AG04450 (cell line): ENCODE measurements at regions not wholly inside any gene's neighbourhood (a gene's known extent, or its start where the extent isn't known, plus 50 kb on each side); places are given as distances from the start of the nearest gene placed in this dataset.

Experiments used
- CTCF ChIA-PET: fragments of 300-600, 350-600 bp; formaldehyde crosslinking; extraction: SDS; loops from one replicate; lab custom pipeline; 2022; ENCODE audit warnings: antibody characterized with exemption, inconsistent platforms; lab: Charles Lee
- POLR2A ChIA-PET: fragments of 350-600 bp; formaldehyde crosslinking; extraction: SDS; loops from one replicate; lab custom pipeline; 2021; ENCODE audit warnings: antibody characterized with exemption, inconsistent platforms; lab: Yijun Ruan, JAX
- DNase-seq: peaks from one replicate; pipeline ENCODE4 v3.0.0-alpha.2; 2011; ENCODE audit warnings: low read depth, low spot score
- H3K27ac ChIP-seq: one replicate; pipeline ENCODE4 v1.5.1; 2012; ENCODE audit warnings: low read depth, low read length, control low read depth
- H3K27me3 ChIP-seq: one replicate; pipeline ENCODE4 v1.6.0; 2012; ENCODE audit warnings: low read length; ENCODE audit not compliant: control insufficient read depth, insufficient read depth
- H3K4me3 ChIP-seq: 2 replicates; pipeline ENCODE4 v1.5.1; 2011; ENCODE audit warnings: mild to moderate bottlenecking, low read depth, low read length, control low read depth
- H3K9me3 ChIP-seq: 2 replicates; pipeline ENCODE4 v1.5.1; 2012; ENCODE audit warnings: low read length; ENCODE audit not compliant: control insufficient read depth, insufficient read depth
- CTCF ChIP-seq: IDR thresholded peaks from 2 replicates; pipeline ENCODE4 v1.5.1; 2011; ENCODE audit warnings: low read depth, low read length, control low read depth, inconsistent platforms

- DNase-seq = no peak
- no peak overlapping the region for H3K27ac ChIP-seq
- no peaks in the 10 kb centered on the region for H3K9me3 ChIP-seq
- no peak for TF ChIP-seq CTCF
- CTCF ChIA-PET = no interaction called here
- POLR2A ChIA-PET = no interaction called here
- no peak overlapping the region for H3K4me3 ChIP-seq
- H3K27me3 ChIP-seq = no peaks in the 10 kb centered on the region
Measured at GRCh38 chr1:83098131-83098530, 900.8 kb downstream of the TTLL7 start.

GRCh38 chr1:83097715-83098114, 901.2 kb downstream of the TTLL7 start:
- CTCF ChIA-PET = no interaction called here
- POLR2A ChIA-PET = no interaction called here
- no peaks in the 10 kb centered on the region for H3K9me3 ChIP-seq
- TF ChIP-seq CTCF = no peak
- H3K27ac ChIP-seq = no peak overlapping the region
- no peak for DNase-seq
- H3K4me3 ChIP-seq = no peak overlapping the region
- no peaks in the 10 kb centered on the region for H3K27me3 ChIP-seq

- no peaks in the 10 kb centered on the region for H3K9me3 ChIP-seq
- no peak for DNase-seq
- no peak overlapping the region for H3K27ac ChIP-seq
- CTCF ChIA-PET = no interaction called here
- H3K4me3 ChIP-seq = no peak overlapping the region
- POLR2A ChIA-PET = no interaction called here
- no peaks in the 10 kb centered on the region for H3K27me3 ChIP-seq
- no peak for TF ChIP-seq CTCF
Measured at GRCh38 chr1:83095570-83095969, 903.4 kb downstream of the TTLL7 start.

GRCh38 chr1:83090195-83090594, 908.7 kb downstream of the TTLL7 start:
- no peaks in the 10 kb centered on the region for H3K27me3 ChIP-seq
- no peak for TF ChIP-seq CTCF
- H3K4me3 ChIP-seq = no peak overlapping the region
- CTCF ChIA-PET = no interaction called here
- no peak for DNase-seq
- no peaks in the 10 kb centered on the region for H3K9me3 ChIP-seq
- POLR2A ChIA-PET = no interaction called here
- no peak overlapping the region for H3K27ac ChIP-seq

GRCh38 chr1:83087851-83088250, 911.1 kb downstream of the TTLL7 start:
- Histone ChIP-seq H3K27ac (no peak overlapping the region), H3K27me3 (no peaks in the 10 kb centered on the region), H3K9me3 (no peaks in the 10 kb centered on the region), H3K4me3 (no peak overlapping the region)
- ChIA-PET CTCF (no interaction called here), POLR2A (no interaction called here)
- no peak for DNase-seq
- no peak for TF ChIP-seq CTCF
